ENCODE measurements at regions not wholly inside any gene's neighbourhood (a gene's known extent, or its start where the extent isn't known, plus 50 kb on each side); places are given as distances from the start of the nearest gene placed in this dataset.
"Not testable (repeated sequence)": the region's sequence is repeated elsewhere in the genome, so short reads cannot be mapped to it uniquely, and the experiment has no call there.

DNA sequence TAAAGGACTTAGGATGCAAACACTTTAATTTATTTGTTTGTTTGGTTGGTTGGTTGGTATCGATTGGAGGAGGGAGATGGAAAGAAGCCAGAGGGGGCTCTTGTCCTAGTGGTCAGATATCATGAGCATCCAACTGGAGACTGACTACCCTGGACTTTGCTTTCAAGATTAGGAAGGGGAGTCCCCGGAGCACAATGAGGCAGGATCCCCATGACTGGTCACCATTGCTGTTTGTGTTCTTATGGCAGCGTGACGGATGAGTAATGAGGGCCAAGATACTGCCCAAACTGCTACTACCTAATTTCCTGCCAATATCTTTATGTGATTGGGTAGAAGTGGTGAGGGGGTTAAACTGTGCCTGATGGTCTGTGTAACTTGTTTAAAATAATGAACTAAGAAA lies 354.6 kb upstream of the ROPN1 start:
- H3K27me3 Mint-ChIP-seq = peaks cover 2% of the 10 kb centered on the region
- H3K36me3 Mint-ChIP-seq = no peaks in the 10 kb centered on the region
- no peaks in the 10 kb centered on the region for H3K4me1 Mint-ChIP-seq
- ATAC-seq (ENCODE audit: low read depth) (no peak), DNase-seq (ENCODE audit: low spot score in 2 of 2) (no peak)
- peaks cover 1% of the 10 kb centered on the region for H3K9me3 Mint-ChIP-seq
- no peak overlapping the region for H3K27ac Mint-ChIP-seq
- H3K4me3 Mint-ChIP-seq = no peak overlapping the region

- no peaks in the 10 kb centered on the region for H3K4me1 Mint-ChIP-seq
- H3K27ac Mint-ChIP-seq = no peak overlapping the region
- no peak overlapping the region for H3K4me3 Mint-ChIP-seq
- ATAC-seq (ENCODE audit: low read depth) = no peak
- DNase-seq (ENCODE audit: low spot score in 2 of 2) = no peak
- no peaks in the 10 kb centered on the region for H3K36me3 Mint-ChIP-seq
- H3K27me3 Mint-ChIP-seq = no peaks in the 10 kb centered on the region
- H3K9me3 Mint-ChIP-seq = no peaks in the 10 kb centered on the region
These were observed 355.5 kb upstream of the ROPN1 start for GRCh38 chr3:124347418-124347817.

DNA sequence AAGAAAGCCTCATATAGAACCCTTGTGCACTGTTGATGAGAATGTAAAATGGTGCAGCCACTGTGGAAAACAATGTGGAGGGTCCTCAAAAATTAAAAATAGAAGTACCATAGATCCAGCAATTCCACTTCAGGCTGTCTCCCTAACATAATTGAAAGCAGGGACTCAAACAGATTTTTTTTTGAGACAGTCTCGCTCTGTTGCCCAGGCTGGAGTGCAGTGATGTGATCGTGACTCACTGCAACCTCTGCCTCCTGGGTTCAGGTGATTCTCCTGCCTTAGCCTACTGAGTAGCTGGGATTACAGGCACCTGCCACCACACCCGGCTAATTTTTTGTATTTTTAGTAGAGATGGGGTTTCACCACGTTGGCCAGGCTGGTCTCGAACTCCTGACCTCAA lies 356.6 kb upstream of the ROPN1 start:
- H3K27me3 Mint-ChIP-seq = not testable (repeated sequence)

DNA sequence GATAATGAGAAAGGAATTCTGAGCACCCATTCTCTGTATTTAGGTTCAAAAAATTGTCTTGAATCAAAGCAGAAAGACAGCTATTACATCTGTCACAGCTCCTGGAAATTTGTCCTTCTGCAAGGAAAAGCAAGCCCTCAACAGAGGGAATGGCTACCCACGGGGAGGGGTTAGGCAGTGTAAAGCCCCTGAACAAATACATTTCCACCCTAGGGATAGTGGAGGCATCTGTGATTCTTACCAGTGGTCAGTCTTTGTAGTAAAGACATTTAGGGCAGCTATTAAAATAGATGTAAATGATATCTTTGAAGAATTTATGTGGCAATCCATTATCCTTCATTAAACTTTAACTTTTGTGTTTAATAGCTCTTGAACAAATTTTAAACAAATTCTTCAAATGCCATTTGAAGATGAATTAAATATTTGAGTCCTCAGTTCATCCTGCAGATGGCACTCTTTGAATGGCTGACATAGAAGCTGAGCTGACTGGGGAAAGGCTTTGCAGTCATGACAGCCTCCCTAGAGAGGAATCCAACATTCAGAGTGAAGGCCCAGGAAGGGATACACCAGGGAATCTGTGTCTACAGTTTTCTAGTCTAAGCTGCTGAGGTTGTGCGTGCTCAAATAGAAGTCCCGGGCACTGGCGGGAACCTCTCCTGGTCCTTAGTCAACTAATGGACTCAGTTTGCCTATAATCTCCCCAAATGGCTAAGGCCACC lies 359.7 kb upstream of the ROPN1 start:
- no peak overlapping the region for H3K4me3 Mint-ChIP-seq
- no peak overlapping the region for H3K27ac Mint-ChIP-seq
- ATAC-seq (ENCODE audit: low read depth) (no peak), DNase-seq (ENCODE audit: low spot score in 2 of 2) (no peak)
- H3K9me3 Mint-ChIP-seq = peaks cover under 1% of the 10 kb centered on the region
- peaks cover under 1% of the 10 kb centered on the region for H3K27me3 Mint-ChIP-seq
- H3K4me1 Mint-ChIP-seq = no peaks in the 10 kb centered on the region
- no peaks in the 10 kb centered on the region for H3K36me3 Mint-ChIP-seq

More for the DNA sequence above, 356.6 kb upstream of the ROPN1 start:
- H3K4me1 Mint-ChIP-seq; H3K36me3 Mint-ChIP-seq; H3K4me3 Mint-ChIP-seq; H3K27ac Mint-ChIP-seq; DNase-seq (ENCODE audit: low spot score in 2 of 2); H3K9me3 Mint-ChIP-seq; ATAC-seq (ENCODE audit: low read depth): not testable (repeated sequence)

- DNase-seq (ENCODE audit: low spot score in 2 of 2) (no peak), ATAC-seq (ENCODE audit: low read depth) (no peak)
- H3K9me3 Mint-ChIP-seq = peaks cover 5% of the 10 kb centered on the region
- H3K4me3 Mint-ChIP-seq = no peak overlapping the region
- H3K4me1 Mint-ChIP-seq = no peaks in the 10 kb centered on the region
- no peaks in the 10 kb centered on the region for H3K36me3 Mint-ChIP-seq
- H3K27me3 Mint-ChIP-seq = peaks cover 5% of the 10 kb centered on the region
- H3K27ac Mint-ChIP-seq = no peak overlapping the region
These were observed 360.2 kb upstream of the ROPN1 start for GRCh38 chr3:124352149-124352539.

GRCh38 chr3:124353691-124354090 lies 361.8 kb upstream of the ROPN1 start:
- Mint-ChIP-seq H3K9me3 (peaks cover 7% of the 10 kb centered on the region), H3K4me1 (no peaks in the 10 kb centered on the region), H3K4me3 (no peak overlapping the region), H3K27ac (no peak overlapping the region), H3K27me3 (peaks cover 8% of the 10 kb centered on the region), H3K36me3 (no peaks in the 10 kb centered on the region)
- ATAC-seq (ENCODE audit: low read depth) (no peak), DNase-seq (ENCODE audit: low spot score in 2 of 2) (no peak)

- Mint-ChIP-seq H3K27ac (no peak overlapping the region), H3K36me3 (no peaks in the 10 kb centered on the region), H3K9me3 (peaks cover 7% of the 10 kb centered on the region), H3K4me1 (no peaks in the 10 kb centered on the region), H3K4me3 (no peak overlapping the region), H3K27me3 (peaks cover 8% of the 10 kb centered on the region)
- DNase-seq (ENCODE audit: low spot score in 2 of 2) (no peak), ATAC-seq (ENCODE audit: low read depth) (no peak)
These were observed 362.2 kb upstream of the ROPN1 start for GRCh38 chr3:124354150-124354549.

GRCh38 chr3:124358156-124358555 lies 366.2 kb upstream of the ROPN1 start:
- Mint-ChIP-seq H3K27me3 (peaks cover 10% of the 10 kb centered on the region), H3K27ac (no peak overlapping the region), H3K4me1 (no peaks in the 10 kb centered on the region), H3K36me3 (no peaks in the 10 kb centered on the region), H3K4me3 (no peak overlapping the region), H3K9me3 (peaks cover 7% of the 10 kb centered on the region)
- DNase-seq (ENCODE audit: low spot score in 2 of 2) (no peak), ATAC-seq (ENCODE audit: low read depth) (no peak)

DNA sequence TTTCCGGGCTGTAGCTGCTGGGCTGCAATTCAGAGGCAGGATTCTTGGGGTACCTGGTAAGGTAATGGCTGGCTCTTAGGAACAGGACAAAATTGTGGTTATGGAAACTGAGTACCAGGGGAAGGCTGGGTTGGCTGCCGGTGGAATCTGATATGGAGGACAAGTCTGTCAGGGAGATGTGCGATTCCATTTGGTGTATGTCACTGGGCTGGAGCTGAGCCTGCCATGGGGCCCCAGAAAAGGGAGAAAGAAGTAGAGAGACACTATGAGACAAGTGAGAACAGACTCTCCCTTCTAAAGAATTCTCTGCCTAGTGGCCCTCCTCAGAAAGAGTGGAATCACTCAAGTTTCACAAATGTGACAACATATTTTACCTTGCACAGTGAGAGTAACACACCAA lies 368.2 kb upstream of the ROPN1 start:
- ATAC-seq (ENCODE audit: low read depth) (no peak), DNase-seq (ENCODE audit: low spot score in 2 of 2) (no peak)
- no peak overlapping the region for H3K4me3 Mint-ChIP-seq
- H3K9me3 Mint-ChIP-seq = peaks cover 7% of the 10 kb centered on the region
- no peaks in the 10 kb centered on the region for H3K4me1 Mint-ChIP-seq
- no peak overlapping the region for H3K27ac Mint-ChIP-seq
- H3K36me3 Mint-ChIP-seq = no peaks in the 10 kb centered on the region
- peaks cover 18% of the 10 kb centered on the region for H3K27me3 Mint-ChIP-seq

DNA sequence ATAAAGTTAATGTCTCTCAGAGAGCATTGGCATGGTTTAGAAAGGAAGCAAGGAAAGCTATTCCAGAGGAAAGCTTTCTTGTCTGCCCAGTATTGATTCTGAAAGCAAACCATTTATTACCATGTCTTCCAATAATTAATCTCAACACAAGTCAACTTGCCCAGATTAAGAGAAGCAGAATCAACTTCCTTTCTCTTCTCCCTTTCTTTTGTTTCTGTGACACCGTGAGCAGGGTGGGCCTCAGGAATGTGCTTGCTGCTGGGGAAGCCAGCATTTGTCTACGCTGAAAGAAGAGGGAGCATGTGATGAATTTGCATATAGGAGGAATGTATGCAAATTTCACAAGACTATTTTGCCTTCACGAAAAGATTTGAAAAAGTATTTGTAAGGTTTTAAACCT lies 368.6 kb upstream of the ROPN1 start:
- H3K4me1 Mint-ChIP-seq = no peaks in the 10 kb centered on the region
- H3K4me3 Mint-ChIP-seq = no peak overlapping the region
- no peak for DNase-seq (ENCODE audit: low spot score in 2 of 2)
- no peak for ATAC-seq (ENCODE audit: low read depth)
- no peaks in the 10 kb centered on the region for H3K36me3 Mint-ChIP-seq
- H3K27me3 Mint-ChIP-seq = peaks cover 21% of the 10 kb centered on the region
- H3K27ac Mint-ChIP-seq = no peak overlapping the region
- peaks cover 7% of the 10 kb centered on the region for H3K9me3 Mint-ChIP-seq

DNA sequence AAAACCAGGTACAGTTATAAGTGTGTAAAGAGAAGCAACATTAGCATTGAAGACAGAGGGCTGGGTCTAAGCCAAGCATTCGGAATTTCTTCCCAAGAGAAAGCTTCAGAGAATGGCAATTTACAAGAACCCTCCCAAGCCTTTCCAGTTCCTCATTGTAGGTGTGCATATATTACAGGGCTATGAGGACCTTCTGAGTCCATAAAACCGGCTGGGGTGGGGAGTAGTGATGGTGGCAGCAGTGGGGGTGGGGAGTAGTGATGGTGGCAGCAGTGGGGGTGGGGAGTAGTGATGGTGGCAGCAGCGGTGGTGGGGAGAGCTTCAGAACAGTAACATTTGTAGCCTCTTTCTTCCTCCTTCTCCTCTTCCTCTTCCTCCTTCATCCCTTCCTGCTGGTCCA lies 368.7 kb upstream of the UMPS start:
- no peak for DNase-seq (ENCODE audit: low spot score in 2 of 2)
- H3K4me1 Mint-ChIP-seq = no peaks in the 10 kb centered on the region
- peaks cover 7% of the 10 kb centered on the region for H3K9me3 Mint-ChIP-seq
- no peak overlapping the region for H3K27ac Mint-ChIP-seq
- peaks cover 20% of the 10 kb centered on the region for H3K27me3 Mint-ChIP-seq
- no peak for ATAC-seq (ENCODE audit: low read depth)
- H3K4me3 Mint-ChIP-seq = no peak overlapping the region
- H3K36me3 Mint-ChIP-seq = no peaks in the 10 kb centered on the region

GRCh38 chr3:124362455-124362854 lies 367.8 kb upstream of the UMPS start:
- Mint-ChIP-seq H3K27ac (no peak overlapping the region), H3K9me3 (no peaks in the 10 kb centered on the region), H3K36me3 (no peaks in the 10 kb centered on the region), H3K4me1 (no peaks in the 10 kb centered on the region), H3K27me3 (peaks cover 13% of the 10 kb centered on the region), H3K4me3 (no peak overlapping the region)
- ATAC-seq (ENCODE audit: low read depth) (no peak), DNase-seq (ENCODE audit: low spot score in 2 of 2) (no peak)

DNA sequence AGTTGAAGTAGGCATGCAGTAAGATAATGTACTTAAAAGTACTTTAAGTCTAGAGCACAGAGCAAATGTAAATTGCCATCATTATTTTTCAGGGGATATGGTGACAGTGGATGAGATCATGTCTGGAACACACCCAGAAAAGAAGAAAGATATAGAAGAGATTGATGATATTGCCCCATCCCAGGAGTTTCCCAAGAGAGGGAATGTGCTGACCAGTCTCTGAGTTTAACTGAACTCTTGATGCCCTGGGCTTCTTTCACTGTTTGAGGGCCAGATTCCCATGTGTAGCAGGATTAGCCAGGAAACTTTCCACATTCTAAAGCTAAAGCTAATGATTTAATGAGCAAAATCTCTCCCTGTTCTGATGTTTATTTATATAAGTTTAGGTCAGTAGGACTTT lies 366.8 kb upstream of the UMPS start:
- no peak overlapping the region for H3K27ac Mint-ChIP-seq
- ATAC-seq (ENCODE audit: low read depth) (no peak), DNase-seq (ENCODE audit: low spot score in 2 of 2) (no peak)
- H3K36me3 Mint-ChIP-seq = no peaks in the 10 kb centered on the region
- H3K9me3 Mint-ChIP-seq = no peaks in the 10 kb centered on the region
- H3K4me1 Mint-ChIP-seq = no peaks in the 10 kb centered on the region
- no peak overlapping the region for H3K4me3 Mint-ChIP-seq
- peaks cover 13% of the 10 kb centered on the region for H3K27me3 Mint-ChIP-seq

DNA sequence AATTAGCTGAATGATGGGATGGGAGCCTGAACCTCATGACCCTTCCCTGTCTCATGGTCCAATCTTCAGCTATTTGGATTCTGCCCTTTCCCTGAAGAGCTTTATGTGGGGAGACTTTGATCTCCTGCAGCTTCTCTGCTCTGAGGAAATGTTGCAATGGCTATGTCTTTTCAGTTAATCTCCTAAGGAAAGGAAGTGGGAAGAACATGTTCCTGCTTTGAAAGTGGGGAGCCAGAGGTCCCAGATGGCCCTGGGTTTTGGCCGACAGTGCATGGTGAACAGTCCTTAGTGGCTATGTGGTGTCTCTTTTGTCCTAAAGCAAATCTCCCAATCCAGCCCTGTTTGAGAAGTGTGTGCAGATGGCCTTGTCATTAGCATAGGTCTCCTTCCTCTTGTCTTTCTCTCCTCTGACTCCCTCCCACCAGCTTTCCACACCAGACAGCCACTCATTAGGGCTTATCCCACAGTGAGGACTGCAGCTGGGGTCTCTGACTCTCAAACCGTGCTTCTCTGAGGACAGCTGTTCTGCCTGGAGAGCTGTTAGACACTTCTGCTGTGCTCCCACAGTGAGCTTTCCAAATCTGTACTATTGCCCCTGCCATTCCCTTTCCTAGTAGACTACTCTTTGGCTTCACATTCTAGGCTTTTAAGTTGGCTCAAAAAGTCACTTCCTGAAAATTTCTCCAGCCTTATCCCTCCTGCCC lies 365.8 kb upstream of the UMPS start:
- no peak overlapping the region for H3K27ac Mint-ChIP-seq
- no peaks in the 10 kb centered on the region for H3K36me3 Mint-ChIP-seq
- peaks cover 2% of the 10 kb centered on the region for H3K9me3 Mint-ChIP-seq
- H3K4me1 Mint-ChIP-seq = no peaks in the 10 kb centered on the region
- no peak for ATAC-seq (ENCODE audit: low read depth)
- H3K27me3 Mint-ChIP-seq = peaks cover 13% of the 10 kb centered on the region
- no peak overlapping the region for H3K4me3 Mint-ChIP-seq
- DNase-seq (ENCODE audit: low spot score in 2 of 2) = no peak

DNA sequence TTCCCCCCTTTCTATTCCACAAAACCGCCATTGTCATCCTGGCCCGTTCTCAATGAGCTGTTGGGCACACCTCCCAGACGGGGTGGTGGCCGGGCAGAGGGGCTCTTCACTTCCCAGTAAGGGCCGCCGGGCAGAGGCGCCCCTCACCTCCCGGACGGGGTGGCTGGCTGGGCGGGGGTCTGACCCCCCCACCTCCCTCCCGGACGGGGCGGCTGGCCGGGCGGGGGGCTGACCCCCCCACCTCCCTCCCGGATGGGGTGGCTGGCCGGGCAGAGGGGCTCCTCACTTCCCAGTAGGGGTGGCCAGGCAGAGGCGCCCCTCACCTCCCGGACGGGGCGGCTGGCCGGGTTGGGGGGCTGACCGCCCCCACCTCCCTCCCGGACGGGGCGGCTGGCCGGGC lies 363.6 kb upstream of the UMPS start:
- H3K36me3 Mint-ChIP-seq; H3K9me3 Mint-ChIP-seq; H3K4me1 Mint-ChIP-seq; H3K4me3 Mint-ChIP-seq; ATAC-seq (ENCODE audit: low read depth); DNase-seq (ENCODE audit: low spot score in 2 of 2); H3K27ac Mint-ChIP-seq: not testable (repeated sequence)
- peaks cover 11% of the 10 kb centered on the region for H3K27me3 Mint-ChIP-seq

Data from memory B cell (primary cell).